MCF 10A (cell line): ENCODE measurements at regions not wholly inside any gene's neighbourhood (a gene's known extent, or its start where the extent isn't known, plus 50 kb on each side); places are given as distances from the start of the nearest gene placed in this dataset.

Experiments
- BruUV-seq: library from RNA; stranded (reverse); fragments of 400-500 nt; replicated peaks from 2 replicates; lab custom pipeline; 2021; lab: Mats Ljungman, UMichigan
- CTCF ChIA-PET: fragments of 300-600 bp; sonication (Branson Sonifier 250); formaldehyde crosslinking; extraction: SDS; loops from one replicate; lab custom pipeline; 2021; ENCODE audit warnings: antibody characterized with exemption, inconsistent platforms; lab: Yijun Ruan, JAX
- POLR2A ChIA-PET: fragments of 300-600, 350-650 bp; sonication (Branson Sonifier 250); formaldehyde crosslinking; extraction: SDS; loops from one replicate; lab custom pipeline; 2020; ENCODE audit warnings: antibody characterized with exemption, inconsistent platforms; lab: Yijun Ruan, JAX
- DNase-seq: peaks from one replicate; pipeline ENCODE4 v3.0.0-alpha.2; 2018; ENCODE audit not compliant: unreplicated experiment
- H3K27ac Mint-ChIP-seq: one replicate; pipeline ENCODE4 v1.8.0; 2022; ENCODE audit warnings: mild to moderate bottlenecking, low read depth, mixed read lengths; ENCODE audit not compliant: unreplicated experiment
- H3K27me3 Mint-ChIP-seq: one replicate; pipeline ENCODE4 v1.8.0; 2022; ENCODE audit warnings: mixed read lengths; ENCODE audit not compliant: insufficient read depth, unreplicated experiment
- H3K36me3 Mint-ChIP-seq: one replicate; pipeline ENCODE4 v1.8.0; 2022; ENCODE audit warnings: mild to moderate bottlenecking, moderate library complexity, mixed read lengths; ENCODE audit not compliant: insufficient read depth, unreplicated experiment
- H3K4me1 Mint-ChIP-seq: one replicate; pipeline ENCODE4 v1.8.0; 2022; ENCODE audit warnings: mixed read lengths; ENCODE audit not compliant: insufficient read depth, unreplicated experiment
- H3K4me3 Mint-ChIP-seq: one replicate; pipeline ENCODE4 v1.8.0; 2022; ENCODE audit warnings: mild to moderate bottlenecking, moderate library complexity, mixed read lengths; ENCODE audit not compliant: unreplicated experiment
- H3K9me3 Mint-ChIP-seq: one replicate; pipeline ENCODE4 v1.8.0; 2022; ENCODE audit warnings: mixed read lengths; ENCODE audit not compliant: unreplicated experiment
- intact Hi-C: fragments of 100-400 bp; cut with micrococcal nuclease; formaldehyde crosslinking; loops from 2 replicates; pipeline ENCODE4 v1.14.1; 2022
- TF ChIP-seq, protein P1 (sequence below): fragments of 200-600 bp; IDR thresholded peaks from one replicate; pipeline ENCODE4 v1.8.0; 2022; ENCODE audit warnings: antibody characterized with exemption, mild to moderate bottlenecking; ENCODE audit not compliant: unreplicated experiment

- H3K4me1 Mint-ChIP-seq = no peaks in the 10 kb centered on the region
- ChIA-PET CTCF (no interaction called here), POLR2A (no interaction called here)
- TF ChIP-seq, protein P1, sequence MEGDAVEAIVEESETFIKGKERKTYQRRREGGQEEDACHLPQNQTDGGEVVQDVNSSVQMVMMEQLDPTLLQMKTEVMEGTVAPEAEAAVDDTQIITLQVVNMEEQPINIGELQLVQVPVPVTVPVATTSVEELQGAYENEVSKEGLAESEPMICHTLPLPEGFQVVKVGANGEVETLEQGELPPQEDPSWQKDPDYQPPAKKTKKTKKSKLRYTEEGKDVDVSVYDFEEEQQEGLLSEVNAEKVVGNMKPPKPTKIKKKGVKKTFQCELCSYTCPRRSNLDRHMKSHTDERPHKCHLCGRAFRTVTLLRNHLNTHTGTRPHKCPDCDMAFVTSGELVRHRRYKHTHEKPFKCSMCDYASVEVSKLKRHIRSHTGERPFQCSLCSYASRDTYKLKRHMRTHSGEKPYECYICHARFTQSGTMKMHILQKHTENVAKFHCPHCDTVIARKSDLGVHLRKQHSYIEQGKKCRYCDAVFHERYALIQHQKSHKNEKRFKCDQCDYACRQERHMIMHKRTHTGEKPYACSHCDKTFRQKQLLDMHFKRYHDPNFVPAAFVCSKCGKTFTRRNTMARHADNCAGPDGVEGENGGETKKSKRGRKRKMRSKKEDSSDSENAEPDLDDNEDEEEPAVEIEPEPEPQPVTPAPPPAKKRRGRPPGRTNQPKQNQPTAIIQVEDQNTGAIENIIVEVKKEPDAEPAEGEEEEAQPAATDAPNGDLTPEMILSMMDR = no peak
- no peaks in the 10 kb centered on the region for H3K36me3 Mint-ChIP-seq
- BruUV-seq = no TSS peak
- H3K9me3 Mint-ChIP-seq = no peaks in the 10 kb centered on the region
- peaks cover 74% of the 10 kb centered on the region for H3K27me3 Mint-ChIP-seq
- H3K4me3 Mint-ChIP-seq = no peak overlapping the region
- intact Hi-C loops = no loop called here
- DNase-seq = no peak
- no peak overlapping the region for H3K27ac Mint-ChIP-seq
Observed at GRCh38 chr12:98259693-98260092, 255.7 kb upstream of the TMPO start.

DNA sequence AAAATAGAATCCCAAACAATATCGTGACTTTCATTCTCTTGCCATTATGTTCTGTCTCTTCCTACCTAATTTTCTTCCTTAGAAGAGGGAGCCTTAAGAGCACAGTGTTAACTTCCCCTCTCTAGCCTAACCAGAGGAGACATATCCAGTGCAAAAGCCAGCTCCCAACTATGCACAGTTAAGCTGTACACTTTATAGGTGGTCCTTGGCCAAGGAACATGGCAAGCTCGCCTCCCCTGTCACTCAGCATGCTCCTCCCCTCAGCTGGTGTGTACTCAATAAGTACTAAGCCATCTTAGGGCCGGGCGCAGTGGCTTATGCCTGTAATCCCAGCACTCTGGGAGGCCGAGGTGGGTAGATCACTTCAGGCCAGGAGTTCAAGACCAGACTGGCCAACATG, 255.1 kb upstream of the TMPO start:
- Mint-ChIP-seq H3K4me3 (no peak overlapping the region), H3K9me3 (no peaks in the 10 kb centered on the region), H3K27ac (no peak overlapping the region), H3K36me3 (no peaks in the 10 kb centered on the region), H3K27me3 (peaks cover 73% of the 10 kb centered on the region), H3K4me1 (no peaks in the 10 kb centered on the region)
- ChIA-PET CTCF (interaction anchor here (0.6 kb wide), 1 partner anchor 1267 kb away, joined by 3 read pairs; no protein-coding TSS in a partner anchor), POLR2A (no interaction called here)
- DNase-seq = no peak
- BruUV-seq = no TSS peak
- intact Hi-C loops = no loop called here
- TF ChIP-seq, protein P1 = no peak

DNA sequence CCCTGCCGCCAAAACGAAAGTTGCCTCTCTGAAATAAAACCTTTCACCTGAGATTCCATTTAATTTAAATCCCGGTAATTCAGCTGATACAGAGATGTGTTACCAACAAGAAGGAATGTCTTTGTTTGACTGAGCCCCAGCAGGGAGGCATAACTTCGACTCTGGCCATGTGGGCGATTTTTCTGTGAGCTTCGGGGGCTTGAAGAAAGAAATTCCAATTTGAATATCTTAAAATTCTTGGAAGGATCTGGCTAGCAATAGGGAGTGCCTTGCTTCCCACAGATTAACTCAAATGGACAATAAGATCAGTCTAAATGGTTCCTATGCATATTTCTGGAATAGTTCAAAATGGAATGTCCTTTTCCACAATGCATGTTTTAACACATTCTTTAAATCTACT, 252.5 kb upstream of the TMPO start:
- TF ChIP-seq, protein P1 = no peak
- ChIA-PET CTCF (no interaction called here), POLR2A (interaction anchor here (1.3 kb wide), 1 partner anchor 14 kb away, joined by 3 read pairs; no protein-coding TSS in a partner anchor)
- H3K27me3 Mint-ChIP-seq = peaks cover 90% of the 10 kb centered on the region
- no peak overlapping the region for H3K27ac Mint-ChIP-seq
- no peak for DNase-seq
- H3K4me3 Mint-ChIP-seq = no peak overlapping the region
- no peaks in the 10 kb centered on the region for H3K36me3 Mint-ChIP-seq
- no peaks in the 10 kb centered on the region for H3K9me3 Mint-ChIP-seq
- intact Hi-C loops = no loop called here
- H3K4me1 Mint-ChIP-seq = no peaks in the 10 kb centered on the region
- BruUV-seq = no TSS peak

GRCh38 chr12:98274430-98275130, 240.8 kb upstream of the TMPO start:
- intact Hi-C loops = no loop called here
- H3K27ac Mint-ChIP-seq = no peak overlapping the region
- POLR2A ChIA-PET = no interaction called here
- no peaks in the 10 kb centered on the region for H3K4me1 Mint-ChIP-seq
- H3K9me3 Mint-ChIP-seq = peaks cover 4% of the 10 kb centered on the region
- TF ChIP-seq, protein P1 = no peak
- CTCF ChIA-PET = interaction anchor here (1.6 kb wide), 1 partner anchor 17 kb away, joined by 3 read pairs; no protein-coding TSS in a partner anchor
- no peak for DNase-seq
- no peaks in the 10 kb centered on the region for H3K36me3 Mint-ChIP-seq
- BruUV-seq = no TSS peak
- no peak overlapping the region for H3K4me3 Mint-ChIP-seq
- H3K27me3 Mint-ChIP-seq = peaks cover 74% of the 10 kb centered on the region
